COR-L47 (cell line): ENCODE measurements at regions not wholly inside any gene's neighbourhood (a gene's known extent, or its start where the extent isn't known, plus 50 kb on each side); places are given as distances from the start of the nearest gene placed in this dataset.

Experiments
- DNase-seq: peaks from one replicate; lab custom pipeline; 2025; lab: John Stamatoyannopoulos, UW

DNA sequence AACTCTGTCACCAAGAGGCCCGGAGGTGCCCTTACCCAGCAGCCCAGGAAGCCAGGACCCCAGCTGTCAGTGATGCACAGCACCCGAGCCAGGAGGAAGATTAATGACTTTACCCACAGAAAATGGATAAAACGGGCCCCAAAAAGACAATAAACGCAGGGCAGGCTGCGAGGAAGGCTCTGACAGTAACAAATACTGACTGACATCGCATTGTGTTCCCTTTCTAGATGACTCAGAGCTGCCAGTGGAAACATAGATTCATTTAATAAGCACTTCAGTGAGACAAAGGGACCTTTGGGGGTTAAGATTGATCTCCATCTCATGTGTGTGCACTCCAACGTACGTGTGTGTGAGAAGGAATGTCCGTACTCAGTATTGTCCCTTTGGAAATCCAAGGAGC, 225.3 kb upstream of the PPP2R3A start:
- DNase-seq = no peak

GRCh38 chr3:135740751-135741150, 224.8 kb upstream of the PPP2R3A start:
- DNase-seq = no peak

DNA sequence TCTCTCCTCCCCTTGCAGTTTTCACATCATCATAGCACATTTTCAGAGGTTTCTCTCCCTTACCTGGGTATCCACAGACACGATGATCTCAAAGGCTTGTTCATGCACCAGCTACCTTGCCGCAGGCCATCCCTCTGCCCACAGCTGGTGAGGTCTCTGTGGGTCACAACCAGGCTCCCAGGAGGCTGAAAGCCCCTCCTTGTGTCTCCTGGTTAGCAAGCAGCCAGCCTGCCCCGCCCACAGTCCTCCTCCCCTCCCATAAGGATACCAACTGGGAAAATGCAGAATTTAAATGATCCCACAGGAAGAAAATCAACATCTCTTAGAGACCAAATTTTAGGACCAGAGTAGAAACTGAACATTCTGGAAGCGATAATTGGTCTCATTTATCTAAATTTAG, 213.5 kb upstream of the PPP2R3A start:
- no peak for DNase-seq

- no peak for DNase-seq
Measured at GRCh38 chr3:135752851-135753250, 212.7 kb upstream of the PPP2R3A start.

DNA sequence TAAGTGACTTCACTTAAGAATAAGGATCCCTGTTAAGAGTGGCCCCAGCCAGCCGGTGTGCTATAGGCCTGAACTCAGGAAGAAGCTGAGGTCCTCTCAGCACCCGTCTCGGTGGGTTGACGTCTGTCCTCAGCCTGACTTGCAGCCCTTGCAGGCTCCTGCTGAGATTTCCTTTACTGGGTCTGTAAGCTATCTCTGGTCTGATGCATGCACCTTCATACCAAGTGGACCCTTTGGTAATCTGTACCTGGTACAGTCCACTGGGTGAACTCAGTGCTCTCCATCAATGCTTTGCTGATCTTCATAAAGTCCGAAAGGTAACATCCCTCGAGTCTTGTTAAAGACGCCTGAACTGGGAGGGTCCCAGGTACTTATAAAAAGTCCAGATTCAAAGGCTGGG, 212.0 kb upstream of the PPP2R3A start:
- no peak for DNase-seq

DNA sequence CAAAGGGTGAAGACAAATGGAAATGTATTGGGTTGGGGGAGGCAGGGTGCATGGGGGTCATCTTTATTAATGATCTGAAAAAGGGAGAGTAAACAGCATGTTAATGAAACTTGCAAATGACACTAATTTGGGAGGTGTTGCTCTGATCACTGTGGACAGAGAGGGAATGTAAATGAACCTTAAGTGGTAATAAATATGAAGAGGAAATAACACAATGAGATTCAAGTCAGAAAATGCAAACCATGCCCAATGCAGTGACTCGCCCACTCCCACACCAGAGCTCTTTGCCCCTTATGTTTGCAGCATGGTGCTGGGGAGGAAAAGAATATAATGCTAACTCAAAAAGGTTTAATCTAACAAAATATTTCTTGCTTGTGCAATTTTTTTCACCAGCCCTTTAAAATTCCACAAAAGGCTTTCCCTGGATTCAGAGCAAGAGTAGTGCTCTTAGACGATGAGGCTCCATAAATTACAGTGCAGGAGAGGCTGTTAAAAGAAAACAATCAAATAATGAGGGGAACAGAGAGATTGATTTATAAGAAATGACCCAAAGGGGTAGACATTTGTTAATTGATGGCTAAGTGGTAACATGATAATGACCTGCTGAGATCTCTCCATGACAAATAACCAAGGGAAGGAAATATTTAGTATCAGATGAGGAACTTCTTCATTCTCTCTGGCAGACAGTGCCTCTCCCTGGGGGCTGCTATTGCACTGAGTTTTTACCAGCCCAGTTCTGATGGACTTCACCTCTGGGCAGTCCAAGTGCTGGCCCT, 210.0 kb upstream of the PPP2R3A start:
- no peak for DNase-seq

GRCh38 chr3:135756106-135756668, 209.3 kb upstream of the PPP2R3A start:
- DNase-seq = no peak

- no peak for DNase-seq
Measured at GRCh38 chr3:135757421-135757820, 208.1 kb upstream of the PPP2R3A start.

- DNase-seq = no peak
Measured at GRCh38 chr3:135758961-135759360, 206.6 kb upstream of the PPP2R3A start.

DNA sequence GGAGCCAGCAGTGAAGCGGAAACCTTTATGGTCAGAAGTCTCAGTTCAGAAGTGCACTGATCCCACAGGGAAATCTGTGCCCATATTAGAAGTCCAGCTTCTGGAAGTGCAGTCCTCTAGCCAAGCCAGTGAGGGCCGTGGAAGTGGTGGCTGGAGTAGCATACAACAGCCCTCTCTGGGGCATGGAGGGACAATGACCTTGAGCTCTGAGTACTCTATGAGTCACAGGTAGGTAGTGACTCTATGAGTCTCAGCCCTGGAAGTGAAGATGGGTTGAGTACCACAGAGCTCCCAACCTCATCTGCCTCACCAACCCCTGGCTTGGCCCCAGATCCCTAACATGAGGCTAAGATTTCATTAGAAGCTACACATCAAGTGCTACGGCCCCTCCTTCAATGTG, 205.9 kb upstream of the PPP2R3A start:
- DNase-seq = no peak

GRCh38 chr3:135760581-135760980, 204.9 kb upstream of the PPP2R3A start:
- DNase-seq = no peak

DNA sequence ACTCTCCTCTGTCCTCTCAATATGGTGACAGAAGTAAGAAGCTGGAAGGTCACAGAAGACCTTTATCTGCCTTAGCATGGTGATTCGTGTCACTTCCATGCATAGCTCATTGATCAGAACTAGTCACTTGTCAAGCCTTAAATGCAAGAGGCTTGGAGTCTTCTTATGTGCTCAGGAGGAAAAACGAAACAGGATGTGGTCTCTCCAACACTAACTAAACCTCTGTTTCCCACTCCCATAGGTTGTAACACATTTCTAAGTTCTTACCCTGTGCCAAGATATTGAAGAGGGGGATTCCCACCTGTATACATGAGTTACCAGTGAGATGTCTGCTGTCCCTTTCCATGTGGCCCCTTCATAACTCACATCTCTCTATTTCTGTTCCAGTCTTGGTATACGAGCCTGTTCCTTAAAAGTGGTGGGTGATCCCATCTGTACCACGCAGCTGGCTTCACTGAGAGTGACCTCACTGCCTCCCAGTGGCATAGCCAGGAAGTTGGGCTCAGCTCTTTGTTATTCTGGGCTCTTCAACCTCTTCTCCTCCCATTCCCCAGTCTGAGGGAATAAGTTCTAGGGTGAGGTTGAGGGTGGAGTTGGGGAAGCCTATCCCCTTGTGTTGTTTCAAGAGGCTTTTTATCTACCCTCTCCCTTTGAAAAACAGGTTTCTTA, 203.2 kb upstream of the PPP2R3A start:
- no peak for DNase-seq

GRCh38 chr3:135766115-135766514, 199.4 kb upstream of the PPP2R3A start:
- DNase-seq = no peak

DNA sequence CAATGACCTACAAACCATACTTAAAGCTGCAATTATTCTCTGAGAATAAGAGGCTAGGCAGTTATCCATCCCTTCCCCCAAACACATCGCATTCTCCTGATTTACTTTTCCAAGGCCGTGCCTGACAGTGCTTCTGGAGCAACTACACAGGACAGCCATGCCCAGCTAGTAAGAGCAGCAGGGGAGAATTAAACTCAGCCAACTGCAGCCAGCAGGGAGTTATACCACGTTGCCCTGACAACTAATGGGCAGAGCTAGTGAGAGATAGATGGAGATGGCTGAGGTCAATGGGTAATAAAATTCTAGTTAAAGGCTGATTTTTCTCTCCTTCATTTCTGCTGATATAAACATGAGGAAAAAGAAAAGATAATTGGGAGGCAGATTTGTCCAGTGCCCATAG, 193.8 kb upstream of the PPP2R3A start:
- peak; percentile 51 for DNase-seq

DNA sequence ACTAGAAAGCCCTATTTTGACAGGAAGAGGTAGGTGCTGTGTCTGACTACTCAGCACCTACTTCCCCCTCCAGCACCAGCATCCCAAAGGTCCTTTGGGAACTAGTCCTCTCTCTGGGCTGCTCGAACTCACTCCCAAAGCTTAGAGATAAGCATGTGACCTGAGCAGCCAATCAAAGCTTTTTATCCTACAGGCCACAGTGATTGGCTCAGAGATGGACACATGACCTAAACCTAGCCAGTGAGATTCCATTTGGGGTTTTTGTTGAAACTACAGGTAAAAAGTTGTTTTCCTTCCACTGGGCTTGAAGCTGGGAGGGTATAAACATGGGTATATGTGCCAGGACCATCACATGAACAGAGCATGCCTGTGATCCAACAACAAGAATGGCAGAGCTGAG, 186.5 kb upstream of the PPP2R3A start:
- DNase-seq = no peak

DNA sequence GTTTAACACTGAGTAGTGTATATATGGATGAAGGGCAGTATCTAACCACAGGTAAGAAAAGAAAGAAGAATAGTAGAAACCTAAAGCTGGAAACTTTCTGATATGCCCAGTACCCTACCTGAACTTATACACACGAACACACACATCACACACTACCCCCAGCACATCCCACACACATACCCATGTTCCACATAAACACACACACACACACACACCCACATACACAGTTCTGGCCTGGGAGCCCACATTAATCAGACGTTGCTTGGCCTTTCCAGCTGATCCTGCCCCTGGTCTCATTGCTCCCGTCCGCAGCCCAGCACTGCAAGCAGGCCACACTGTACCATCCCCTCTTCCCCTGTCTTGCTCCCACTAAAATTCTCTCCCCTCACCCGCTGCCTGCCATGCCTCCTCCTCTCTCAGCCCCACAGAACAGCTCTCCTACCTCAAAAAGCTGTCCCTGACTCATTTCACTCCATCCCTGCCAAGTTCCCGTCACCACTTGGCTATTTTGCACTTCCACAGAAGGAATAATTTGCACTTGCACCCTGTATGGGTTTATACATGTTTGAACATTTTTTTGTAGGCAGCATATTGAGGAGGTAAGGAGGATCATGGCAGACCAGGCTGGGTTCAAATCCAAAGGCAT, 185.8 kb upstream of the PPP2R3A start:
- DNase-seq = no peak

- no peak for DNase-seq
Measured at GRCh38 chr3:135781026-135781815, 184.3 kb upstream of the PPP2R3A start.

DNA sequence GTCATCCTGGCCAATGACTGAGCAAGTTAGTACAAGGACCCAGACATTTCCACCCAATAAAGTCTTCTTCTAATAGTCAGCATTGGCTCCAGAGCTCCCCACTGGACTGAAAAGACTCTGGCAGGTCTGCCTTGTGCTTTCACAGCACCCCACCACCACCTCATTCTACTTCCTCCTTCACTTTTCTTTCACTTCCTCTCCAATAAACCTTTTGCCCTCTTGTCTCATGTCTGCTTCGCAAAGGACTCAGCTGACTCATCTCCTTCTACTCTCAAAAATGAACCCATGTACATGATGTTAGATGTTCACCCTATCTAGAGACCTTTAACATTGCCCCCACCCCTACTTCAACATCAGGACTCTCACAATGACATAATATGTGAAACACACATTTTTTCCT, 181.0 kb upstream of the PPP2R3A start:
- DNase-seq = no peak

DNA sequence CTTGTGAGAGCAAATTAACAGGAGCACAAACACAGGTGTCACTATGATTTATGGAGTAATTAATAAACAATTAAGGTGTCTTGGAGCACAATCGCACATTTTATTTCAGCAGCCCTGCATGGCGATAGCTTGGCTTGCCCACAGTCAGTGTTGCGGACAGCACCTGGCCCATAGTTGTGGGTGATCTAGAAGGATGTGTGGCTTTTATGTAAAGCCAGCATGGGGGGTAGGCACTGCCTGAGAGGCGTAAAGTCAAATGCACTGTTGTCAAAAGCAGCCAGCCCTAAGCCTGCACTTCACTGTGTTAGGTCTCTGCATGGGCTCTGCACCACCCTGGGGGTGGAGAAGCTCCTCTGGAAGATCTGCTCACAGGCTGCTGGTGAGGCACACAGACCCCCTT, 177.4 kb upstream of the PPP2R3A start:
- peak; percentile 18 for DNase-seq

DNA sequence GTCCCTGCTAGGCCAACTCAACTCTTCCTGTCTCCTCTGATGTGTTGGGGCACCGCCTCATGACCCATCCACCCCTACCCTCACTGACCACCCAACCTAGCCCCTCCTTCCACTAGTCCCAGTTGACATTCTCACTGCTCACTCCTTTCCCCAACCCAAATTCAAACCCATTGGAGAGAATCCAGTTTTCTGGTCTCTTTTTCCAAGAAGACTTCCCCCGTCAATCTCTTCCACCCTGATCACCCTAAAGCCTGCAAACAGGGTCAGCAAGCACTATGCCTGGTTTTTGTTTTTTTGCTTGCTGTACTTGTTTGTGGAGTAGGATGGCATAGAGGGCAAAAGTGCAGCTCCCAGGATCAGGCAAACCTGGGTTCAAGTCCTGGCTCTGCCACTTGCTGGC, 176.6 kb upstream of the PPP2R3A start:
- no peak for DNase-seq

DNA sequence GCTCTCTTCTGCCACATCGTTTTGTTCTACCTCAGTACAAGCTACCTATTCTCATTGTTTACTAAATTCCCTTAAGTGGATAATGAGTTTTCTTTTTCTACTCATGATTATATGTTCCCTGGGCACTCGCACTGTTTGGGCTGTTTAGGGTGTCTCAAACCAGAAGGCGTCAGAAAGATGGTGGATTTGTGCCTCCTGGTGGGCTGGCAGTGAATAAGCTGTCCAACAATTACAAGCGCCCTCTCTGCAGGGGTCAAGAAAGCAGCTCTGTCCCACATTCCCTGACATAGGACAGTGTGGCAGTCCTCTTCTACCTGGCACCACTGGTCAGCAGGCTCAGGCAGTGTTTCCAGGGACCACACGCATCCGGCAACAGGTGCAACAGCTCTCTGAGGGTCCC, 173.4 kb upstream of the PPP2R3A start:
- DNase-seq = peak; percentile 74

GRCh38 chr3:135792858-135793475, 172.6 kb upstream of the PPP2R3A start:
- no peak for DNase-seq
